ENCODE measurements at regions not wholly inside any gene's neighbourhood (a gene's known extent, or its start where the extent isn't known, plus 50 kb on each side); places are given as distances from the start of the nearest gene placed in this dataset.

DNA sequence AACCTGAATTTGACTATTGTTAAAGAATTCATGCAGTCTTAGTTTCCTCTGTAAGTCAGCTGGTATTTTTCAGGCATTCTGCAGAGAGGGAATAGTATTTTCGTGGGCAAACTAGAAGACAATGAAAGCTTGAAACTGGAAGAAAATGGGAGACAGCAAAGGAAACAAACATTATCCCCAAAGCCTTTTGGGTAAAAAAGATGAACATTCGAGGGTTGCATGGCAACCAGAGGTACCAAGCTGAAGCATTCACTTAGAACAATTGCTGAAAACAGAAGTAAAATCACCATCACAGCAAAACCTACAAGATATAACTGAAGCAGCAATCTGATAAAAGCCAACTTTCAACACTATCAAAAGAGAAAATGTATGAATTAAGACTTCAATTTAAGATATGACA is 233.7 kb downstream of the SCG2 start:
- Histone ChIP-seq H3K27ac (ENCODE audit: control insufficient read depth, insufficient read depth) (no peak overlapping the region), H3K79me2 (ENCODE audit: control insufficient read depth, insufficient read depth, low read length) (no peaks in the 10 kb centered on the region), H3K9me3 (replicated peaks; ENCODE audit: control insufficient read depth, insufficient read depth, low read length) (no peaks in the 10 kb centered on the region), H3K4me2 (ENCODE audit: control insufficient read depth, insufficient read depth) (no peak overlapping the region), H3K27me3 (replicated peaks in 1 of 2; ENCODE audit: control insufficient read depth in 2 of 2, insufficient read depth in 2 of 2, low read length in 1 of 2) (peaks cover 0 to 2% of the 10 kb centered on the region in 2 experiments; a peak in 1 of 4 replicates), H3K4me1 (ENCODE audit: control insufficient read depth, insufficient read depth, low read length) (no peaks in the 10 kb centered on the region), H3K4me3 (no peak overlapping the region), H4K20me1 (ENCODE audit: control insufficient read depth, insufficient read depth) (no peaks in the 10 kb centered on the region; the same call in 1 of the 2 replicates), H3K9ac (ENCODE audit: control insufficient read depth, insufficient read depth, low read length) (no peak overlapping the region), H2AFZ (ENCODE audit: control insufficient read depth, low read depth, low read length) (no peak overlapping the region), H3K36me3 (ENCODE audit: control insufficient read depth in 2 of 2, insufficient read depth in 2 of 2, low read length in 1 of 2) (no peaks in the 10 kb centered on the region)
- CTCF ChIA-PET = no interaction called here
- no peak for FAIRE-seq
- SMC1A ChIA-PET (ENCODE audit: uncharacterized antibody, unreplicated experiment) = interaction anchor here (1.5 kb wide), 1 partner anchor 11 kb away, joined by 3 read pairs; no protein-coding TSS in a partner anchor
- no peak for DNase-seq (ENCODE audit: low read depth, low spot score)
- no peak for ATAC-seq
- 0% methylated on average over 2 of the region's 2 CpGs for WGBS (ENCODE audit: insufficient coverage, insufficient replicate concordance, low lambda C conversion rate, missing lambda C conversion rate)
- POLR2A ChIA-PET = no interaction called here
- intact Hi-C loops (cut with micrococcal nuclease; ENCODE audit: unreplicated experiment) = no loop called here
- BruUV-seq (replicated peaks) = no TSS peak
- RAD21 ChIA-PET (ENCODE audit: unreplicated experiment) = no interaction called here
- in situ Hi-C loops (cut with MboI) = no loop called here
- TF ChIP-seq, protein P1, sequence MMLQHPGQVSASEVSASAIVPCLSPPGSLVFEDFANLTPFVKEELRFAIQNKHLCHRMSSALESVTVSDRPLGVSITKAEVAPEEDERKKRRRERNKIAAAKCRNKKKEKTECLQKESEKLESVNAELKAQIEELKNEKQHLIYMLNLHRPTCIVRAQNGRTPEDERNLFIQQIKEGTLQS (IDR thresholded peaks at IDR 0.05; ENCODE audit: borderline replicate concordance, extremely low read depth, low read depth, low read length) = no peak
- no peak for TF ChIP-seq NR2C1 (IDR thresholded peaks at IDR 0.05)
- no peak for TF ChIP-seq CHD4 (IDR thresholded peaks at IDR 0.05)
- TF ChIP-seq, protein P2, sequence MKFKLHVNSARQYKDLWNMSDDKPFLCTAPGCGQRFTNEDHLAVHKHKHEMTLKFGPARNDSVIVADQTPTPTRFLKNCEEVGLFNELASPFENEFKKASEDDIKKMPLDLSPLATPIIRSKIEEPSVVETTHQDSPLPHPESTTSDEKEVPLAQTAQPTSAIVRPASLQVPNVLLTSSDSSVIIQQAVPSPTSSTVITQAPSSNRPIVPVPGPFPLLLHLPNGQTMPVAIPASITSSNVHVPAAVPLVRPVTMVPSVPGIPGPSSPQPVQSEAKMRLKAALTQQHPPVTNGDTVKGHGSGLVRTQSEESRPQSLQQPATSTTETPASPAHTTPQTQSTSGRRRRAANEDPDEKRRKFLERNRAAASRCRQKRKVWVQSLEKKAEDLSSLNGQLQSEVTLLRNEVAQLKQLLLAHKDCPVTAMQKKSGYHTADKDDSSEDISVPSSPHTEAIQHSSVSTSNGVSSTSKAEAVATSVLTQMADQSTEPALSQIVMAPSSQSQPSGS (IDR thresholded peaks at IDR 0.05; ENCODE audit: low read length) = no peak
- TF ChIP-seq KAT2A (conservative IDR thresholded peaks at IDR 0.05; ENCODE audit: control insufficient read depth, low read depth, low read length) = no peak
- TF ChIP-seq MXI1 (IDR thresholded peaks at IDR 0.05; ENCODE audit: low read depth, low read length) = no peak
- TF ChIP-seq NBN (IDR thresholded peaks at IDR 0.05) = no peak
- TF ChIP-seq, protein P3, sequence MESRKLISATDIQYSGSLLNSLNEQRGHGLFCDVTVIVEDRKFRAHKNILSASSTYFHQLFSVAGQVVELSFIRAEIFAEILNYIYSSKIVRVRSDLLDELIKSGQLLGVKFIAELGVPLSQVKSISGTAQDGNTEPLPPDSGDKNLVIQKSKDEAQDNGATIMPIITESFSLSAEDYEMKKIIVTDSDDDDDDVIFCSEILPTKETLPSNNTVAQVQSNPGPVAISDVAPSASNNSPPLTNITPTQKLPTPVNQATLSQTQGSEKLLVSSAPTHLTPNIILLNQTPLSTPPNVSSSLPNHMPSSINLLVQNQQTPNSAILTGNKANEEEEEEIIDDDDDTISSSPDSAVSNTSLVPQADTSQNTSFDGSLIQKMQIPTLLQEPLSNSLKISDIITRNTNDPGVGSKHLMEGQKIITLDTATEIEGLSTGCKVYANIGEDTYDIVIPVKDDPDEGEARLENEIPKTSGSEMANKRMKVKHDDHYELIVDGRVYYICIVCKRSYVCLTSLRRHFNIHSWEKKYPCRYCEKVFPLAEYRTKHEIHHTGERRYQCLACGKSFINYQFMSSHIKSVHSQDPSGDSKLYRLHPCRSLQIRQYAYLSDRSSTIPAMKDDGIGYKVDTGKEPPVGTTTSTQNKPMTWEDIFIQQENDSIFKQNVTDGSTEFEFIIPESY (IDR thresholded peaks at IDR 0.05) = no peak
- TF ChIP-seq HDGF (IDR thresholded peaks at IDR 0.05) = no peak
- TF ChIP-seq ZNF622 (IDR thresholded peaks at IDR 0.05) = no peak
- no peak for TF ChIP-seq GABPA (IDR thresholded peaks at IDR 0.05; ENCODE audit: low read depth)
- no peak for TF ChIP-seq RAD51 (IDR thresholded peaks at IDR 0.05)
- TF ChIP-seq, protein P4, sequence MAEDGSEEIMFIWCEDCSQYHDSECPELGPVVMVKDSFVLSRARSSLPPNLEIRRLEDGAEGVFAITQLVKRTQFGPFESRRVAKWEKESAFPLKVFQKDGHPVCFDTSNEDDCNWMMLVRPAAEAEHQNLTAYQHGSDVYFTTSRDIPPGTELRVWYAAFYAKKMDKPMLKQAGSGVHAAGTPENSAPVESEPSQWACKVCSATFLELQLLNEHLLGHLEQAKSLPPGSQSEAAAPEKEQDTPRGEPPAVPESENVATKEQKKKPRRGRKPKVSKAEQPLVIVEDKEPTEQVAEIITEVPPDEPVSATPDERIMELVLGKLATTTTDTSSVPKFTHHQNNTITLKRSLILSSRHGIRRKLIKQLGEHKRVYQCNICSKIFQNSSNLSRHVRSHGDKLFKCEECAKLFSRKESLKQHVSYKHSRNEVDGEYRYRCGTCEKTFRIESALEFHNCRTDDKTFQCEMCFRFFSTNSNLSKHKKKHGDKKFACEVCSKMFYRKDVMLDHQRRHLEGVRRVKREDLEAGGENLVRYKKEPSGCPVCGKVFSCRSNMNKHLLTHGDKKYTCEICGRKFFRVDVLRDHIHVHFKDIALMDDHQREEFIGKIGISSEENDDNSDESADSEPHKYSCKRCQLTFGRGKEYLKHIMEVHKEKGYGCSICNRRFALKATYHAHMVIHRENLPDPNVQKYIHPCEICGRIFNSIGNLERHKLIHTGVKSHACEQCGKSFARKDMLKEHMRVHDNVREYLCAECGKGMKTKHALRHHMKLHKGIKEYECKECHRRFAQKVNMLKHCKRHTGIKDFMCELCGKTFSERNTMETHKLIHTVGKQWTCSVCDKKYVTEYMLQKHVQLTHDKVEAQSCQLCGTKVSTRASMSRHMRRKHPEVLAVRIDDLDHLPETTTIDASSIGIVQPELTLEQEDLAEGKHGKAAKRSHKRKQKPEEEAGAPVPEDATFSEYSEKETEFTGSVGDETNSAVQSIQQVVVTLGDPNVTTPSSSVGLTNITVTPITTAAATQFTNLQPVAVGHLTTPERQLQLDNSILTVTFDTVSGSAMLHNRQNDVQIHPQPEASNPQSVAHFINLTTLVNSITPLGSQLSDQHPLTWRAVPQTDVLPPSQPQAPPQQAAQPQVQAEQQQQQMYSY (CRISPR knock-in tag; IDR thresholded peaks at IDR 0.05) = no peak
- no peak for TF ChIP-seq PML (IDR thresholded peaks at IDR 0.05; ENCODE audit: low read length)

All from GM12878 (cell line).